NCI-H2081 treated with DMSO at 0.1 percent for 48 hours (cell line): ENCODE measurements at regions not wholly inside any gene's neighbourhood (a gene's known extent, or its start where the extent isn't known, plus 50 kb on each side); places are given as distances from the start of the nearest gene placed in this dataset.

Experiments used
- DNase-seq: peaks from one replicate; lab custom pipeline; 2025; lab: John Stamatoyannopoulos, UW

GRCh38 chr4:123278755-123279154 is 117.8 kb upstream of the SPRY1 start:
- no peak for DNase-seq

- DNase-seq: no peak
Observed at GRCh38 chr4:123283371-123283895, 113.2 kb upstream of the SPRY1 start.

DNA sequence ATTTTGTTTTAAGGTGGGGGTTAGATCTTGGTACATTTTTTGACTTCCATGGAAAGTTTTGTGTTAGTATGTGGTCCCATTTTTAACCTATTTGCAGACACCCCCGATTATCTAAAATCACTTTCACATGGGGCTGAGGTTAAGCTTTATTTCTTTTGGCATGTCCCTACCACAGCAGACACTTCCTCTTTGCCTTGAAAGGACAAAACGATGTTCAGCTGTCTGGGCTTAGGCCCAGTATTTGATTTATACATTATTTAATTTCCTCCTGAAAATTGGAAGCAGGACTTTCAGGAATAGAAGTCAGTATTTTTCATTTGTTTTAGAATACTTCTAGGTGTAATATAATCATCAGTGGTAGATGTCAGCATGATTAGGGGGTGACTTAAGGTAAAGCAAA is 112.4 kb upstream of the SPRY1 start:
- no peak for DNase-seq

GRCh38 chr4:123286903-123287466 is 109.6 kb upstream of the SPRY1 start:
- DNase-seq: no peak

DNA sequence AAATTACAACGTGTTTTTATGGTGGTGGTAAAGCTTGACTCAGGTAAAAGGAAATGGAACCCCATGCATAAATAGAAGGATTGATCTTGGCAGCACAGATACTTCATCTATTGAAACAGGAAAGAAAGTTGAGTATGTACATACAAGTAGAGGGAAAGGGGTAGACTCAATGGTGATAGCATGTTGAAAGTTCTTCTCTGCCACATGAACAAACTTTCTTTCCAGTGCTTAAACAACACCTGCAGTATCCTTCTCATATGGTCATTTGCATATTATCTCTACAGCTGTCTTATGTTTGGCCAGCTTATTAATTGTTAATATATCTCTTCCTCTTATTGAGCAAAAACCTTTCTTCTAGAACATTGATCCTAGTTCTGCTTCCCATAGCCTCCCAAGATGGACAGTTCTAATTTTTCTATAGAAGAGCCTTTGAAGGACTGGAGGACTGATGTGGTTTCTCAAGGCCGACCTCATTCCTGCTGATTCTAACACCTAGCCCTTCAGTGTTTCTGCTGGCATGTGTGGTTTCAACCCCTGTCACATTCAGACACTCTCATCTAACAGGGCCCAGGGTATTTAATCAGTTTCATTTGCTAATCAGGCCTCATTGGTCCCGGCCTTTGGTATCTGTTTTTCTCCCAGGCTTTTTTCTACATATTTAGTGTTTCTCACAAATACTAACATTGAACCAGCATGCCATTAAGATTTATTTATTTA is 108.1 kb upstream of the SPRY1 start:
- DNase-seq: no peak

DNA sequence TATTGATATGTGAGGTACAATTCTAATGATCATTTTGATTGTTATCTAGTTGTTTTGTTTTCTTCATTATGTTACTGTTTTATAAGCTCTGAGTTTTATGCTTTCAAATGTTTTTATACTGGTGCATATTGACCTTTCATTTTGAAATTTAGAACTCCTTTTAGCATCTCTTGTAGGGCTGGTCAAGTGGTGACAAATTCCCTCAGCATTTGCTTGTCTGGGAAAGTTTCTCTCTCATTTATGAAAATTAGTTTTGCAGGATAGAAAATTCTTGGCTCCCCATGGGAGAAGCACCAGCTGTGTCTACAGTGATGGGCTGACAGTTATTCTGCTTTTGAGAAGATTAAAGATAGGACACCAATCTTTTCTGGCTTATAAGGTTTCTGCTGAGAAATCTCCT is 105.3 kb upstream of the SPRY1 start:
- no peak for DNase-seq

DNA sequence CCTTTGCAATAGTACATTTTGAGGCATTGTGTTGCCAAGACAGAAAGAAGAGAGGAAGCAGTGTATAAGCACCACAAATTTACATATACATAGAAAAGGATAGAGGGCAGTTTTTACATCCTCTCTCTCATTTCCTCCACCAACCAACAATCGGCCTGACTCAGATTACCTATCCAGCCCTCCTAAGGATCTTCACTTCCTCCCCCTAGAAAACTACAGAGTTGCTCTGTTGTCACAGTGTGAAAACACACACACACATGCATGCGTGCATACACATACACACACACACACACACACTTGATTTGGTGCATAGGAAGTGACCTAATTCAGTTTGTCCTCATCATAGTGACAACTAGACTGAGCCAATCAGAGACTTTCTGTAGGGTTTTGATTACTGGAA is 98.8 kb upstream of the SPRY1 start:
- DNase-seq: no peak

- DNase-seq: no peak
Observed at GRCh38 chr4:123298261-123298660, 98.3 kb upstream of the SPRY1 start.

DNA sequence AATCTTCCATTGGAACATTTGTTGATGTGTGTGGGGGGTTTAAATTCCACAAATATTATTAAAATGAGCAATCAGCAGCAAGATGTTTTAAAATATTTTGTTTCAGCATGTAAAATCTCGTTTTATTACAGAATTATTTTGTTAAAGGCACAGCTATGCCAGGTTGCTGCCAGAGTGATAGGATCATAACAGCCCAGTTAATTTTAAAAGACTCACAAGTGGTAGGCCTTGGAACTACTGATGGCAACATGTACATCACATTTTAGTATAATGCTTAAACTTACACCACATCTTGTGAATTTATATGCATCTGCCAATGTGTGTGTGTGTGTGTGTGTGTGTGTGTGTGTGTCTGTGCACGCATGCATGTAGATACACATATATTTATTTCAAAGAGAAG is 97.8 kb upstream of the SPRY1 start:
- DNase-seq: no peak

DNA sequence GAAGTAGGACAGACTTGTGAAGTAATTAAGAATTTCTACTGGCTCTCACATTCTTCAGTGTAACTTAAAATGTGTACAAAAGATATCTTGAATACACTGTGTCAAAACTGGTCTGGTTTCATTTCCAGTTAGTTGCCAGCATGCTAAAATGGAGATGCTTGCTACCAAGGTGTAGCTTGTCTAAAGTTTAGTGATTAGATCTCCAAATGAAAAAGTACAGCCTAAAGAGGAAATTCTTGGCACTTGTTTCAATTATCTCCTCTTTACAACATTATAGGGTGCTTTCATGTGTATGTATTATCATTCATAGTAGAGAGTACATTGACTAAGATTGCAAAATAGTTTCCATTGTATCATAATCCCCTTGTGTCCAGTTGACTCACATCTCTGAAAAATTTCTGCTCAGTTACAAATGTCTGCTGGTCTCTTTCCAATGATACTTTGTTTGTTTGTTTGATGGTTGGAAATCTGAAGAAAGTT is 97.3 kb upstream of the SPRY1 start:
- no peak for DNase-seq

DNA sequence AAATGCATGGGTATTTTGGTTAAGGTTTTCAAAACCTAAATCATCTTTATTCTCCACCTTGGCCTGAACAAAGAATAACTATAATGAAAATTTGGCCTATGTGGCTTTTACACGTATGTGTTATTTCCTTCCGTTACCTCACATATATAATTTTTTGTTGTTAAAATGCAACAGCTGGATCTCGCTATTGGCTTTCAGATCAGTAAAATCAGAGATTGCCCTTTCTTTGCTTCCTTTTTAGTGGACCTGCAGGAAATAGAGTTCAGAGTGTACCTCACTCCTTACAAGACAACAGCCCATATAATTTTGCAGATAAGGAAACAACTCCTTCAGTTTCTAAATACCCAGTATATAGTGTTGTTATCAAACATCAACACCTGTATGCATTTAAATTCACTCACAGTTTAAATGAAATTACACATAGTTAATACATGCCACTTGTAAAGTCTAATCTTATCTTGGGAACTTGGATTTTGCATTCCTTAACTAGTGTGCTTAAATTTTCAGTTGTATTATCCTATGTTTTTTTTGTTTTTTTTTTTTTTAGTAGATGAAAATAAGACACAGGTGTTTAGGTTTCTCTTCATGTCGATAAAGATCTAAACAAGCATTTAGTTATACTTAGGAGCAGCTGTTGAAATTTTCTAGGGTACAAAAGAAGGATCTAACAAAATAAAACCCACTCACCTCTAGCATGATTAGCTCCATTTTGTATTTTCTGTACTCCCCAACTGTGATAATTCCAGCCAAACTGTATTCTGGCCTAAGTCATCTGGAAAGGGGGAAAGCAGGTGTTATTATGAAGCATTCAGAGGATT is 96.2 kb upstream of the SPRY1 start:
- no peak for DNase-seq

DNA sequence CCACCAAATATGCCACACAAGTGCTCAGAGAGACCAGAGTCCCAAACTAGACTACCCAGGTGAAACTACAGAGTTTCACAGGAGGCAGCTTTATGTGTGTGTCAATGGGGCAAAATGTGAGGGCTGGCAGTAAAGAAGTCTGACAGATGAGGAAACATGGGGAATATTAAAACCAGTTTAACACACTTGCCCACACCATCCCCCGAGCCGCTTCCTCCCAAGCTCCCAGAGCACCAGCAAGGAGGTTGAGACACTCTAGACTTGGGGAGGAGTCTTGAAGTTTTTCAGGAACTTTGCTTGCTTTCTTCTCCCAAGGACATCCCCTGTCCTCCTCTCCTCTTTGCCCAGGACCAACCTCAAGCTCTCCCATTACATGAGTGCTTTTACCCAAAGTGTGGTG is 94.7 kb upstream of the SPRY1 start:
- DNase-seq: no peak

DNA sequence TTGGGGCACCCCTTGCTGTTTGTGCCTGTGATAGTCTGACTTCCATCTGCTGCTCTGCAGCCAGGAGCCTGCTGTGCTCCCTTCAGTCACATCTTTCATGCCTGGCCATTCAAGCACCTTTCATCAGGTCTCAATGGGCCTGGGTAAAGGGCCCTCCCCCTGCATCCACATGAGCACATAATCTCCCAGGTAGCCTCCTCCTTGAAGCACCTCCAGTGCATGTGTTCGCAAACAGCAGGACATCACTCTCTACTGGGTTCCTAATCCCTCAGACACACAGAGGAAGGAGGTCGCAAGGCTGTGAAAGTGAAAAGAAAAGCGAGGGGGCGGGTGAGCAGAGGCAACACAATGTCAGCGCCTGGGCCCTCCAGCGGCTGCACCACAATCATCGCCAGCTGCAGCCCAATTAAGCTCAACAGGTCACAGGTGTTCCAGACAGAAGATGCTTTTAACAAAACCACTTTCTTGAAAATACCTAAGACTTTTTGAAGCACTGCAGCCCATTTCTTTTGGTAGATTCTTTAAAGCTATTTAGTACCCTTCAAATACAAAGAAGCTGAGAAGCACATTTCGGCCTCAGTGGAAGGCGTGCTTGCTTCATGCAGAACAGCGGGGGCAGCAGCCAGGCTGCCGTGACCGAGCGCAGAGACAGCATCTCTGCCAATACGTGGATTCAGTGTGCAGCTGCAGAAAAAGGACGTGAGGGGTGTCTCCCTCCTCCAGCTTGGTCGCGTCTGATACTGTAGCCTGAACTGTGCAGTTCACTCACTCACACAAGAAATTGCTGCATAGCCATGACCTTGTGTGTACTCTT is 92.2 kb upstream of the SPRY1 start:
- peak; percentile 77 for DNase-seq

GRCh38 chr4:123305736-123306135 is 90.9 kb upstream of the SPRY1 start:
- DNase-seq: no peak

DNA sequence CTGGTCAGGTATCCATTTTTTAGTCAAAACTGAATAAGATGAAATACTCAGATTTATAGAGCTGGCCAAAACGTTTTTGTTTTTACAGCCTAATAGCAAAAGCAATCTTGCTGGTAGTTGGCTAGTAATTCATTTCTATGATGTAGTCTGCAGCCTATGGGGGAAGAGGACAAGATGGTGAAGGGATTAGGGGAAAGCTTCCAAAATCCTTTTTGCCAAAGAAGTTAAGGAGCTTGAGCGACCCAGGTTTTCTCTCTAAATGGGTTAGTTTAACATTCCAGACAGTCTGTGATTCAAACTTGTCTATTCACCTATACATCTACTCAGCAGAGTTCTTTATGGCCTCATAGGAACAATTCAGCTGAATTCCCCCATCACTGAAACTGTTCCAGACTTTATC is 89.8 kb upstream of the SPRY1 start:
- DNase-seq: no peak

DNA sequence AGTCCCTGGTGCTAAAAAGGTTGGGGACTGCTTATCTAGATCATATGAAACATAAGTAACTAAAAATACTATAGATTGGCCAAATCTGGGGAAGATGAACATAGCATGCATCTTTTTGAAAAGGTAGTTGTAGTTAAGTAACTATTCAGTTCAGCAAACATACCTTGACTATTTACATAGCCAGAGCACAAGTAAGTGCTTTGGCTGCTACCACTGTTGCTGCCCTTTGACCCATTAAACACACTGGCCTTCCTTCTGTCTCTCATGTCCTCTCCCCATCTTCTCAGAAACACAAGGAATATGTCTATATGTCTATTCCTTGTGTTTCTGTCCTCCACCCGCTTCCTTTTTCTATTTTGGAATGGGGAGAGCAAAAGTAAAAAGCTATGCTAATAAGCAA is 87.9 kb upstream of the SPRY1 start:
- no peak for DNase-seq

DNA sequence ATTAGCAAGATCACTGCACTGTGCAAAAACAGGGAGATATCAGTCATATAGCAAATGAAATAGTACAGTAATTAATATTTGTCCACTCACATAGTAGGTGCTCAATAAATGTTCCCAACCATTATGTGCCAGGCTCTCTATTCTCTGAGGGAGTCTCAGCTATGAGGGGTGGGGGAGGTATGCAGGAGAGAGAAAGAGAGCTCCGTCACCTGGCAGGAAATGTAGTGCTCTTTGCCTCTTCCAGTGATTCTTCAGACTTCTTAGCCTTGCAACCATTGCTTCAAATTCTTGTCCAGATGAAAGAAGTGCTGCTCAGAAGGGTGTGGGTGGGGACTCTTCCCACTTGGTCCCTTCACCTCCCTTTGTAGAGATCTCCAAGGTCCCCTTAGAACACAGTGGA is 84.5 kb upstream of the SPRY1 start:
- no peak for DNase-seq

- DNase-seq: no peak
Observed at GRCh38 chr4:123312951-123313592, 83.5 kb upstream of the SPRY1 start.

DNA sequence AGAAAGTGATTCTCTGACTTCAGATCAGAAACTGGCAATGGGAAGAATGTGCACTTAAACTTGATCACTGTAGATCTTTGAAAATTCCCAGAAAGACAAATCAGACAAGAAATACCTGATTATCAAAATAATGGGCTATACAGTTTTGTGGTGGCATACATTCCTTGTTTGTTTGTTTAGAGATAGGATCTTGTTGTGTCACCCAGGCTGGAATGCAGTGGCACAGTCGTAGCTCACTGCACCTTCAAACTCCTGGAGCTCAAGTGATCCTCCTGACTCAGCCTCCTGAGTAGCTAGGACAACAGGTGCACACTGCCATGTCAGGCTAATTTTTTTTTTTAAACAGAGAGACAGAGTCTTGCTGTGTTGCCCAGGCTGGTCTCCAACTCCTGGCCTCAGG is 81.0 kb upstream of the SPRY1 start:
- no peak for DNase-seq

DNA sequence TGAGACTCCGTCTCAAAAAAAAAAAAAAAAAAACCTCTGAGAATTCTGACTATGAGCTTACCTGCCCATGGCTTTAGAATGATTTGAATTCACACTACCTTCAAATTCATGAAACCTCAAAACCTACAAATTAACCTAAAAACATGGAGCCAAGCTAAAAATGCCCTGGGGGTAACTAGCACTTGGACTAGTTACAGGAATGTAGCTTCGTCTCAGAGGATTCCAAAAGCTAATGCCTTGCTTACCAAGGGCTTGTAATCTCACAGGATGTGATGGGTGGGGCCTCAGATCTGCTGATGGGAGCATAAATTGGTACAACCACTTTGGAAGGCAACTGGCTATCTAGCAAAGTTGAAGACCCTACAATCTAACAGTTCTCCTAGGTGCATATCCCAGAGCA is 79.4 kb upstream of the SPRY1 start:
- no peak for DNase-seq

- no peak for DNase-seq
Observed at GRCh38 chr4:123319639-123320038, 77.0 kb upstream of the SPRY1 start.

DNA sequence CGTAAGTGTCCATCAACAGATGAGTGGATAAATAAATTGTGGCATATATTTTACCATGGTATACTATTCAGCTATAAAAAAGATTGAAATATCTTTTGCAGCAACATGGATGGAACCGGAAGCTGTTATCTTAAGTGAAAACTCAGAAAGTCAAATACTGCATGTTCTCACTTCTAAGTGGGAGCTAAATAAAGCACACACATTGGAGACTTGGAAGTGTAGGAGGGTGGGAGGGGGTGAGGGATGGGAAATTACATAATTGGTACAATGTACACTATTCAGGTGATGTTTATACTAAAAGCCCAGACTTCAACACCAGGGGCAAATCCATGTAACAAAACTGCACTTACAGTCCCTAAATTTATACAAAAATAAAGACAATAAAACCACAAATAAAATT is 72.6 kb upstream of the SPRY1 start:
- DNase-seq: no peak
